ENCODE measurements at regions not wholly inside any gene's neighbourhood (a gene's known extent, or its start where the extent isn't known, plus 50 kb on each side); places are given as distances from the start of the nearest gene placed in this dataset.
A peak's percentile ranks its signal among the peaks of the same experiment; 100 is the strongest.

DNA sequence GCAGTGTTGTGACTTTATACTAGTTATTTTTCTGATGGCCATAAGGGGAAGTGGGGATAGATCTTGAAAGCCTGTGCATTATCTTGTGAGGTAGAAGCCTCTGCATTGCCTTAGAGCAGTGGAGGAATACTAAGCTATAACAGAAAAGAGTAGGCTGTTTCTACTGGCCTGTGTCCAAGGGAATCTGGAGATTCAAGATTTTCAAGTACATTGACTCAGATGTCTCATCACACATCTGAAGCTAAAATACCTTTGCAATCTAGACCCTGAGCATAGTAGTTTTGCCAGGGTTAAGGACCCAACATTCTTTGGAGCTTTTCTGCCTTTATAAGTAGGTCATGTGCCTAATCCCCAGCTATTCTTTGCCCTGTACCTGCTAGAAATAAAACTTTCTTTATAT lies 272.3 kb downstream of the TENT5A start:
- TF ChIP-seq CTCF (IDR thresholded peaks at IDR 0.05; ENCODE audit: insufficient read depth, low read length) (no peak), SPI1 (IDR thresholded peaks at IDR 0.05; ENCODE audit: borderline replicate concordance, low read depth) (peak; percentile 35; the same call in 1 of the 2 replicates), POLR2AphosphoS5 (IDR thresholded peaks at IDR 0.05; ENCODE audit: low read depth) (no peak)

Measured in HL-60 (cell line).